HepG2 (cell line): ENCODE measurements at regions not wholly inside any gene's neighbourhood (a gene's known extent, or its start where the extent isn't known, plus 50 kb on each side); places are given as distances from the start of the nearest gene placed in this dataset.

ENCODE experiments used
- ATAC-seq: fragments of 200-7000 bp; cut with Tn5 transposase; 3 replicates; pipeline ENCODE4 v1.9.1; 2020; ENCODE audit warnings: mild to moderate bottlenecking, moderate library complexity
- BruUV-seq: library from RNA; stranded (reverse); fragments of 400-500 nt; replicated peaks from 2 replicates; lab custom pipeline; 2021; lab: Mats Ljungman, UMichigan
- CTCF ChIA-PET: fragments of 300-600 bp; formaldehyde crosslinking; extraction: SDS; loops from one replicate; lab custom pipeline; 2021; ENCODE audit warnings: low total read pairs, inconsistent platforms, low intra/inter-chr PET ratio; lab: Yijun Ruan, JAX
- POLR2A ChIA-PET: fragments of 350-600 bp; sonication (Branson Sonifier 250); formaldehyde crosslinking; loops from one replicate; lab custom pipeline; 2020; ENCODE audit warnings: antibody characterized with exemption, inconsistent platforms; lab: Yijun Ruan, JAX
- DNase-seq: peaks from one replicate; pipeline ENCODE4 v3.0.0-alpha.2; 2015; ENCODE audit warnings: low spot score
- FAIRE-seq: peaks from 3 replicates; lab custom pipeline; 2011; peaks lifted over from hg19 to GRCh38; lab: Jason Lieb, UNC
- H2AFZ ChIP-seq: one replicate; pipeline ENCODE4 v1.6.1; 2011; ENCODE audit warnings: low read length, inconsistent platforms
- H3K27ac ChIP-seq: fragments of 300-600 bp; 3 replicates; pipeline ENCODE4 v1.8.0; 2011; ENCODE audit warnings: mixed run types, mild to moderate bottlenecking, mixed read lengths, low read length, inconsistent platforms; ENCODE audit not compliant: insufficient read depth; ENCODE audit errors: extremely low read length
- H3K27me3 ChIP-seq, 2 experiments: fragments of 200-600 bp in 1 of 2; 2 replicates in 1 of 2; 3 replicates in 1 of 2; pipeline versions ENCODE4 v1.6.0 to v1.8.0; 2011; ENCODE audit warnings: low read length in 2 of 2, mild to moderate bottlenecking in 2 of 2, moderate library complexity in 2 of 2, inconsistent platforms in 1 of 2; ENCODE audit not compliant: insufficient read depth in 2 of 2, control insufficient read depth in 1 of 2
- H3K36me3 ChIP-seq, 2 experiments: fragments of 200-600 bp in 1 of 2; replicated peaks in 1 of 2; 2 replicates in 1 of 2; 3 replicates in 1 of 2; pipeline versions ENCODE4 v1.5.1 to v1.8.0; 2011; ENCODE audit warnings: low read length in 2 of 2, inconsistent platforms in 1 of 2; ENCODE audit not compliant: insufficient read depth in 2 of 2, control insufficient read depth in 1 of 2
- H3K4me1 ChIP-seq: 2 replicates; pipeline ENCODE4 v1.5.1; 2012; ENCODE audit warnings: low read length, inconsistent platforms; ENCODE audit not compliant: insufficient read depth
- H3K4me2 ChIP-seq: 2 replicates; pipeline ENCODE4 v1.6.0; 2011; ENCODE audit warnings: low read depth, low read length, inconsistent platforms
- H3K4me3 ChIP-seq, 3 experiments: fragments of 200-600 bp in 1 of 3; sonication (generic), shearing (Covaris generic) in 1 of 3; replicated peaks in 1 of 3; 2 replicates each; pipeline ENCODE4 v1.5.1; 2011 to 2016; ENCODE audit warnings: low read length in 3 of 3, inconsistent platforms in 2 of 3, low read depth in 2 of 3, mild to moderate bottlenecking in 2 of 3, control low read depth in 1 of 3, mixed read lengths in 1 of 3; ENCODE audit not compliant: insufficient read depth in 1 of 3
- H3K79me2 ChIP-seq: one replicate; pipeline ENCODE4 v1.6.1; 2011; ENCODE audit warnings: low read length, inconsistent platforms; ENCODE audit not compliant: insufficient read depth
- H3K9ac ChIP-seq: 2 replicates; pipeline ENCODE4 v1.6.0; 2011; ENCODE audit warnings: mild to moderate bottlenecking, low read depth, low read length, inconsistent platforms; ENCODE audit not compliant: insufficient read depth
- H3K9me3 ChIP-seq: 2 replicates; pipeline ENCODE4 v1.5.1; 2012; ENCODE audit warnings: mild to moderate bottlenecking, low read length
- H4K20me1 ChIP-seq: 2 replicates; pipeline ENCODE4 v1.6.0; 2011; ENCODE audit warnings: inconsistent platforms, mild to moderate bottlenecking, low read length, moderate library complexity; ENCODE audit not compliant: insufficient read depth
- CEBPB ChIP-seq: IDR thresholded peaks from 2 replicates; pipeline ENCODE4 v1.6.1; 2011; ENCODE audit warnings: low read depth, low read length, improper control_type of control experiment, borderline replicate concordance
- NFKB2 ChIP-seq: sonication (generic); formaldehyde crosslinking; IDR thresholded peaks from 2 replicates; pipeline ENCODE4 v1.4.0; 2020; ENCODE audit warnings: missing genetic modification reagents, borderline replicate concordance
- RFX3 ChIP-seq: IDR thresholded peaks from 2 replicates; pipeline ENCODE4 v1.6.1; 2016; ENCODE audit warnings: missing biosample characterization, missing genetic modification reagents
- SRF ChIP-seq: IDR thresholded peaks from 2 replicates; pipeline ENCODE4 v1.6.1; 2011; ENCODE audit warnings: mild to moderate bottlenecking, low read depth, low read length, moderate library complexity
- WGBS: methylation state at CpG from one replicate; pipeline ENCODE4 v1.1.6; 2017; ENCODE audit warnings: low lambda C conversion rate; 5-methylcytosine and 5-hydroxymethylcytosine counted together
- in situ Hi-C: cut with HindIII; loops from 2 replicates; pipeline ENCODE4 v1.10.0; 2017; ENCODE audit warnings: low pct_unique_long_range_greater_than_20kb; ENCODE audit not compliant: extremely low pct_ligation_motif_present
- intact Hi-C: fragments of 100-400 bp; cut with micrococcal nuclease; formaldehyde crosslinking; loops from one replicate; pipeline ENCODE4 v1.10.0; 2022; ENCODE audit not compliant: unreplicated experiment
- TF ChIP-seq, protein P1 (sequence below): sonication (generic); formaldehyde crosslinking; IDR thresholded peaks from 2 replicates; pipeline ENCODE4 v1.4.0; 2020; ENCODE audit warnings: mild to moderate bottlenecking, missing genetic modification reagents
- TF ChIP-seq, protein P2 (sequence below): IDR thresholded peaks from 2 replicates; pipeline ENCODE4 v1.6.1; 2016; ENCODE audit warnings: low read depth, borderline replicate concordance

DNA sequence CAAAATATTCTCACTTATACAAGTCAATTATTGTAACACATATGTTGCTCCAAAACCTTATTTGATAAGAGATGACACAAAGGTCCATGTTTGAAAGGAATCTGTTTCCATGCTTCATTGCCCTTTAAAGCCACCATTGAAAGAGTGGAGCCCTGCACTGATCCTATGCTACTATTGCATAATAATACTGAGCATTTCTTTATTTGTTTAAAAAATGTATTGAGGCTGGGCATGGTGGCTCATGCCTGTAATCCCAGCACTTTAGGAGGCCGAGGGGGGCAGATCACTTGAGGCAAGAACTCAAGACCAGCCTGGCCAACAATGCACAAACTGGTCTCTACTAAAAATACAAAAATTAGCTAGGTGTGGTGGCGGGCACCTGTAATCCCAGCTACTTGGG, 178.8 kb upstream of the STARD13 start:
- intact Hi-C loops, result no loop called here
- H3K9ac ChIP-seq, result no peak overlapping the region
- no peaks in the 10 kb centered on the region for H3K36me3 ChIP-seq
- FAIRE-seq, result no peak
- H3K4me1 ChIP-seq, result peaks cover 19% of the 10 kb centered on the region
- WGBS, result 68% methylated on average over 2 of the region's 2 CpGs
- H4K20me1 ChIP-seq, result no peaks in the 10 kb centered on the region
- BruUV-seq, result no TSS peak
- in situ Hi-C loops, result no loop called here
- peaks cover 4% of the 10 kb centered on the region for H3K9me3 ChIP-seq
- H3K27me3 ChIP-seq, result no peaks in the 10 kb centered on the region
- no peak overlapping the region for H3K4me2 ChIP-seq
- H3K4me3 ChIP-seq, result no peak overlapping the region
- no peak for ATAC-seq
- no peak for DNase-seq
- H3K27ac ChIP-seq, result no peak overlapping the region
- POLR2A ChIA-PET, result no interaction called here
- H2AFZ ChIP-seq, result no peak overlapping the region
- H3K79me2 ChIP-seq, result no peaks in the 10 kb centered on the region
- CTCF ChIA-PET, result no interaction called here
- TF ChIP-seq RFX3 (CRISPR knock-in tag) (no peak), NFKB2 (no peak), CEBPB (peak; percentile 51; the same call in 1 of the 2 replicates), SRF (no peak)
- TF ChIP-seq, protein P1, sequence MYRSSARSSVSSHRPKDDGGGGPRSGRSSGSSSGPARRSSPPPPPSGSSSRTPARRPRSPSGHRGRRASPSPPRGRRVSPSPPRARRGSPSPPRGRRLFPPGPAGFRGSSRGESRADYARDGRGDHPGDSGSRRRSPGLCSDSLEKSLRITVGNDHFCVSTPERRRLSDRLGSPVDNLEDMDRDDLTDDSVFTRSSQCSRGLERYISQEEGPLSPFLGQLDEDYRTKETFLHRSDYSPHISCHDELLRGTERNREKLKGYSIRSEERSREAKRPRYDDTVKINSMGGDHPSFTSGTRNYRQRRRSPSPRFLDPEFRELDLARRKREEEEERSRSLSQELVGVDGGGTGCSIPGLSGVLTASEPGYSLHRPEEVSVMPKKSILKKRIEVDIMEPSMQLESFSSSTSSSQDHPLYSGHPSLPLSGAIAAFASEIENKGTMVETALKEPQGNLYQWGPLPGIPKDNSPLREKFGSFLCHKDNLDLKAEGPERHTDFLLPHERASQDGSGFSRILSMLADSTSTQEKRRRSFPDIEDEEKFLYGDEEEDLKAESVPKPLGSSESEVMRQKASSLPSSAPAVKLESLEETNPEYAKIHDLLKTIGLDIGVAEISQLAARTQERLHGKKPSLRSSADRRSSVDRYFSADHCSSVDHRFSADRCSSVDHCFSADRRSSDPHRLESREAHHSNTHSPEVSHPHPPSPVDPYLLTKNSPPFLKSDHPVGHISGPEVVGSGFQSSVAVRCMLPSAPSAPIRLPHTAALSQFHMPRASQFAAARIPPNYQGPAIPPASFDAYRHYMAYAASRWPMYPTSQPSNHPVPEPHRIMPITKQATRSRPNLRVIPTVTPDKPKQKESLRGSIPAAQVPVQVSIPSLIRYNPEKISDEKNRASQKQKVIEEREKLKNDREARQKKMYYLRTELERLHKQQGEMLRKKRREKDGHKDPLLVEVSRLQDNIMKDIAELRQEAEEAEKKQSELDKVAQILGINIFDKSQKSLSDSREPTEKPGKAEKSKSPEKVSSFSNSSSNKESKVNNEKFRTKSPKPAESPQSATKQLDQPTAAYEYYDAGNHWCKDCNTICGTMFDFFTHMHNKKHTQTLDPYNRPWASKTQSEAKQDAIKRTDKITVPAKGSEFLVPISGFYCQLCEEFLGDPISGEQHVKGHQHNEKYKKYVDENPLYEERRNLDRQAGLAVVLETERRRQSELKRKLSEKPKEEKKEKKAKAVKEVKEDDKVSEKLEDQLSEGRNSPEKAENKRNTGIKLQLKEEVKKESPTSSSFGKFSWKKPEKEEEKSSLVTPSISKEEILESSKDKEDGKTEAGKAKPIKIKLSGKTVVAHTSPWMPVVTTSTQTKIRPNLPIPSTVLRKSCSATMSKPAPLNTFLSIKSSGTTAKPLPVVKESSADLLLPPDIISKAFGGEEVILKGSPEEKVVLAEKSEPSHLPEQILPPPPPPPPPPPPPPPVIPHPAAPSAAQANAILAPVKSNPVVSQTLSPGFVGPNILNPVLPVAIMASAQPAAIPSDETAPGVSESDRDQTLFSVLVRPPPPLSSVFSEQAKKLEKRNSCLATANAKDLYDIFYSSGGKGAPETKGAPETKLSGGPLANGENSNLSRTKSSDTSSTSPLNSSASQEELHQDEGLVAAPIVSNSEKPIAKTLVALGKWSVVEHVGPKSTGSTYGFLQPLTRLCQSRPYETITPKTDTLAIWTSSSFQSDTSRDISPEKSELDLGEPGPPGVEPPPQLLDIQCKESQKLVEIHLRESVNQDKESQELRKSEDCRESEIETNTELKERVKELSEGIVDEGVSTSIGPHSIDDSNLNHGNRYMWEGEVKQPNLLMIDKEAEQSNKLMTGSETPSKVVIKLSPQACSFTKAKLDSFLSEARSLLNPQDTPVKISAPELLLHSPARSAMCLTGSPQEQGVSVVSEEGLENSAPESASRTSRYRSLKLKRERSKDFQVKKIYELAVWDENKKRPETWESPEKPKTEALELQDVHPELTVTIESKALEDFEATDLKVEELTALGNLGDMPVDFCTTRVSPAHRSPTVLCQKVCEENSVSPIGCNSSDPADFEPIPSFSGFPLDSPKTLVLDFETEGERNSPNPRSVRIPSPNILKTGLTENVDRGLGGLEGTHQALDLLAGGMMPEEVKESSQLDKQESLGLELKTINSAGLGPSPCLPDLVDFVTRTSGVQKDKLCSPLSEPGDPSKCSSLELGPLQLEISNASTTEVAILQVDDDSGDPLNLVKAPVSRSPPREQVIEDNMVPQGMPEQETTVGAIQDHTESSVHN, result no peak
- TF ChIP-seq, protein P2, sequence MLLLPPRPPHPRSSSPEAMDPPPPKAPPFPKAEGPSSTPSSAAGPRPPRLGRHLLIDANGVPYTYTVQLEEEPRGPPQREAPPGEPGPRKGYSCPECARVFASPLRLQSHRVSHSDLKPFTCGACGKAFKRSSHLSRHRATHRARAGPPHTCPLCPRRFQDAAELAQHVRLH (CRISPR knock-in tag), result no peak
